ENCODE measurements at regions not wholly inside any gene's neighbourhood (a gene's known extent, or its start where the extent isn't known, plus 50 kb on each side); places are given as distances from the start of the nearest gene placed in this dataset.

GRCh38 chr1:80818211-80818610 lies 982.5 kb upstream of the ADGRL2 start:
- TF ChIP-seq CTCF (conservative IDR thresholded peaks at IDR 0.05; ENCODE audit: low read length): no peak
- TF ChIP-seq EZH2phosphoT487 (IDR thresholded peaks at IDR 0.05; ENCODE audit: borderline replicate concordance, low read depth, low read length): no peak
